GM12872 (cell line): ENCODE measurements at regions not wholly inside any gene's neighbourhood (a gene's known extent, or its start where the extent isn't known, plus 50 kb on each side); places are given as distances from the start of the nearest gene placed in this dataset.

Experiments used
- TF ChIP-seq, protein P1 (sequence below): IDR thresholded peaks from 3 replicates; pipeline ENCODE4 v1.5.1; 2011; ENCODE audit warnings: low read depth, mild to moderate bottlenecking, low read length, moderate library complexity; ENCODE audit not compliant: insufficient read depth

DNA sequence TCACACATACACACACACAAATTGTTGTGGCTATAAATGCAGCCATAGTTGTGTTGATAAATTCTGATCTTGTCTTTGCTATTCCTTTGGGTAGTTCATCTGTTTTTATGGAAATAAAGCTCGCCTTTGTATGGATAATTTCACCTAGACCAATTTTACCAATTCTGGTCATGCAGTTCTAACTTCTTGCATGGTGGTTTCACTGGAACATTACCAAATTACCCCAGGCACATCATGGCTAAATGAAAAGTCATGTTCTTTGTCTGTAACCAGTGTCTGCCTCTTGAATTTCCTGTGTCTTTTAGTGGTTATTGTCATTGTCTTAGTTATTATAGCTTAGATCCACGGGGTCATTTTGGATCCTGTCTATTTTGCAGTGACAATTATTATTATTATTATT is 50.3 kb upstream of the TMC1 start:
- TF ChIP-seq, protein P1, sequence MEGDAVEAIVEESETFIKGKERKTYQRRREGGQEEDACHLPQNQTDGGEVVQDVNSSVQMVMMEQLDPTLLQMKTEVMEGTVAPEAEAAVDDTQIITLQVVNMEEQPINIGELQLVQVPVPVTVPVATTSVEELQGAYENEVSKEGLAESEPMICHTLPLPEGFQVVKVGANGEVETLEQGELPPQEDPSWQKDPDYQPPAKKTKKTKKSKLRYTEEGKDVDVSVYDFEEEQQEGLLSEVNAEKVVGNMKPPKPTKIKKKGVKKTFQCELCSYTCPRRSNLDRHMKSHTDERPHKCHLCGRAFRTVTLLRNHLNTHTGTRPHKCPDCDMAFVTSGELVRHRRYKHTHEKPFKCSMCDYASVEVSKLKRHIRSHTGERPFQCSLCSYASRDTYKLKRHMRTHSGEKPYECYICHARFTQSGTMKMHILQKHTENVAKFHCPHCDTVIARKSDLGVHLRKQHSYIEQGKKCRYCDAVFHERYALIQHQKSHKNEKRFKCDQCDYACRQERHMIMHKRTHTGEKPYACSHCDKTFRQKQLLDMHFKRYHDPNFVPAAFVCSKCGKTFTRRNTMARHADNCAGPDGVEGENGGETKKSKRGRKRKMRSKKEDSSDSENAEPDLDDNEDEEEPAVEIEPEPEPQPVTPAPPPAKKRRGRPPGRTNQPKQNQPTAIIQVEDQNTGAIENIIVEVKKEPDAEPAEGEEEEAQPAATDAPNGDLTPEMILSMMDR, result no peak

DNA sequence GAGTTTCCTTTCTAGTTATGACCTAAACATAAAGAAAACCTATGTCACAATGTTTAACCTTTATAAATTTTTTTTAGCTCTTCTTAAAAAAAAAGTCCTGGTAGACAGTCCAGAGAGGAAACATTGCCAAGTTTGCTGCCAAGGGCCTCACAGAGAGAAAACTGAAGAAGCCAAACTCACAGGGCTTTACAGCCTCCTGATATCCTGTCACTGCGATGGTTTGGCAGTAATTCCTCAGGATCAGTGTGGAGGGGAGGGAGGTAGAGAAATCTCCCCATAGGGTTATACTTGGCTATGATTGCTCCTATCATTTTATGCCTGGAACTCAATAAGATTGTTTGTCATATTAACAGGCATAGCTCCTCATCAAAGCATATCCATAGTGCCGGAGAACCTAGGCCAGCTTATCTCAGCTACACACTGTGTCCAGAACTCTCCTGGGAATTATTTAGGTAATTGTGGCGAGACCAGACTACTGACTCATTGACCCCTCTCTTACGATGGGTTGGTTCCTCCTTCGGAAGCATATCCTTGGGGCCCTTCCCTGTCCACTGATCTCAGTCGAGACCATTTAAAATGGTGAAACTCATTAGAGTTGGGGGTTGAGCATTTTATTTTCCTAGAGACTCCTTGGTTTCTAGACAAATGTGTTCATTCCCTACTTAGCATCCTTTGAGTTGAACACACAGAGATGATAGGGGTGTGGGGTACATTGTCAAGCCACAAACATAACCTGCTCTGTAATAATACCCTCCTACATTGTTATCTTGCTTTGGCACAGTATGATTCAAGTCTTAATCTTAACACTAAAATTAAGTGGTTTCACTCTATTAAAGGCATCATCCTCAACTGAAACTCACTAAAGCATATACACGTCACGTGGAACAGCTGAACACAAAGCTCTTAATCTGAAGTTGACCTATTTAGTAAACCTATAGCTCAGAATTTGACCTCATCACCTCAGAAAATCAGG is 53.4 kb upstream of the TMC1 start:
- TF ChIP-seq, protein P1, result no peak

DNA sequence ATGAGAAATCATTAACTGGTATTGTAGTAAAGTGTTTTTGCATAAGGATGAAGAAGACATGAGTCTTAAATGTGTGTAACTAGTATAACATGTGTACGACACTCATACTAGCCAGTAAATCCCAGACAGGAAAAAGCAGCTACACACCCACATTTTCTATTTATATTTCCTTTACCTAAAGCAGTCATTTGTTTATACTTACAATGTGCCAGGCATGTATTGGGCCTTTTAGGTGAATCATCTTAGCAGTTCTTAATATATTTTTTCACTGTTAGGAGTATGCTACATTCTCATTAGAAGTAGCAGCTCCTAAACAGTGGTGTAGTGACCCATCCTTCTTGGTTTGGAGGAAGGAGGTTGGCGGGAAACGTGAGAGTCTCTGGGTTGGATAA is 55.8 kb upstream of the TMC1 start:
- TF ChIP-seq, protein P1, result no peak

DNA sequence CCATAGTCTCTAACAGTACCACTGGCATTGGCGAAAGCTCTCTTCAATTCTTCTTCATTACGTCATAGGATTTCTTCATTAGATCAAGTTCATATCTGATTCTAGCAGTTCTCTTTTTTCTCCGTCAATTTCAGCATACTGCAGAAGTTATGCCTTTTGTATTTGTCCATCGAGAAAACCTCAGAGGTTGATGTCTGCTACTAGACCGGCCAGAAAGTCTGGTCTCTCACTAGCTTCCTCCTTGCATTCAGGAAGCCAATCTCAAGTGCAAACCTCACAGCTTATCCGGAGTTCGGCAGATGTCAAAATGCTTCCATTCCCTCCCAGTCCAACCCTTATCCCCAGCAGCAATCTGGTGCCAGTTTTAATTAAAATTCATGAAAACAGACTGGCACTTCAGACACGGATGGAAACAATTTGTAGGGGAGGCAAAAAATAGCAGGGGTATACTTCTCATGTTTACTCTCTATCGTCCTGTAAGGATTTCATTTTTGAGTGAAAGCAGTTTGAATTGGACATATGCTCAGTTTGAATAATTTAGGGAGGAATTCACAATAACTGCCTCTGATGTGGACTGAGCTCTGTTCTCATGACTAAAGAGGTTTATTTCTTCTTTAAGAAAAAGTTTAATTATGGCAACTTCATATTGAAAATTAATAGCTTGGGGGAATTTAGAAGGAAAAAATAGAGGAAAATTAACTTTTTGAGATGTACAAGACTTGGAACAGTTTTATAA is 56.4 kb upstream of the TMC1 start:
- TF ChIP-seq, protein P1, result no peak

DNA sequence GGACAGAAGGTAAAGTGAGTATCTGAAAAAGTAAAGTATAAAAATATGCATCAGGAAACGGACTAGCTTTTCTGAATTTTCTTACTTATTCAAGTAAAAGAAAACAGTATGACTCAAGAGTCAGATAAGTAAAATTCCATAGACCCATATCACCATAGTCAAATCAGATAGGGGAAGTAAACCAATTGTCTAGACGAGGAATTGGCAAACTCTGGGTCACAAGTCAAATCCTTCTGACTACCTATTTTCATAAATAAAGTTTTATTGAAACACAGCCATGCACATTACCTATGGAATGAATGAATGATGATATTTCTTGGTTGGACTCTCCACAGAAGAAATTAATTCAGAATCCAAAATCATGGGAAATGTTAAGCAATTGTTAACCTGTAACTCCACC is 59.1 kb upstream of the TMC1 start:
- TF ChIP-seq, protein P1, result no peak

DNA sequence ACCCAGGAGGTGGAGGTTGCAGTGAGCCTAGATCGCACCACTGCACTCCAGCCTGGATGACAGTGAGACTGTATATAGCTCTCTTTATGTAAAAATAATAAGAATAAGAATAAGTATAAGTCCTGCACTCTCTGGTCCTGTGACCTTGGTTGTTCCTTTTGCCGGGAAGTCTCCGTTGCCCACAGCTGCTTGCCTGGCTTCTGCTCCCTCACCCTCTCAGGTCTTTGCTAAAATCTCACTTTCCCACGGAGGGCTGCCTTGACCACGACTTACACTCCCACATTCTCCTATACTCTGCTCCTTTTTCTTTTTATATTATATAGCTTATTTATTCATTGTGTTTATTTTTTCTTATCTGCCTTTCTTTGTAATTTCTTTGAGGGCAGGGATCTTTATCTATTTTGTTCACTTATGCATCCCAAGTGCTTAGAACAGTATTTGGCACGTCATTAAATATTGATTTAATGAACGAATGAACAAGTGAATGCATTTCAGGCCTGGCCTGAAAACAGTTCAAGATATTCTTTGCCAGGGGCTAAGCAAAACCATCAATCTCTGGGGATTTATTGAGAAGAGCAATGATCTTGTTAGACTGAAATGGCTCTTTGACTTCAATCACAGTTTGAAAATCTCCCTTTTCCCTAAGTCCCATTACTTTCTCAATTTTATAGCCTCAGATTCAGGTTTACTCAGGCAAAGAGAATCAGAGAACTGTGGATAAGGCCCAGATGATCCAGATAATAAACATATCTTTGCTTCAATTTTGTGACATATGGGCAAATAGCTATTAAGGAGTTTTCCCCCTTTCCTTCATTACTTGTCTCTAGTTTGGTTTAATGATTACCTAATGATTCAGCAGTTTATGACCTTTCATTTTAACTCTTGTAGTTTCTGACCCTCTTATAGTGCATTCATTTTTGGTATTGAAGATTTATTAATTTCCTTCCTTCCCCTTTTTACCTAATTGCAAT is 60.8 kb upstream of the TMC1 start:
- TF ChIP-seq, protein P1, result no peak
